Hypothalamus (tissue), 51 donors: ENCODE measurements at regions not wholly inside any gene's neighbourhood (a gene's known extent, or its start where the extent isn't known, plus 50 kb on each side); places are given as distances from the start of the nearest gene placed in this dataset.

ENCODE experiments used
- DNase-seq, 51 donors: peaks; one replicate each; lab custom pipeline; 2025; lab: John Stamatoyannopoulos, UW

GRCh38 chr1:4305526-4306301, 348.7 kb upstream of the AJAP1 start:
- no peak for DNase-seq

- no peak for DNase-seq
These were observed 347.6 kb upstream of the AJAP1 start for GRCh38 chr1:4306559-4307467.

- no peak for DNase-seq
These were observed 347.0 kb upstream of the AJAP1 start for GRCh38 chr1:4307468-4307845.

- DNase-seq = no peak
These were observed 346.4 kb upstream of the AJAP1 start for GRCh38 chr1:4307911-4308545.

GRCh38 chr1:4308806-4309205, 345.6 kb upstream of the AJAP1 start:
- no peak for DNase-seq

- no peak for DNase-seq
These were observed 344.6 kb upstream of the AJAP1 start for GRCh38 chr1:4309676-4310320.

- DNase-seq = no peak
These were observed 343.9 kb upstream of the AJAP1 start for GRCh38 chr1:4310396-4310923.

GRCh38 chr1:4312024-4312423, 342.4 kb upstream of the AJAP1 start:
- no peak for DNase-seq

GRCh38 chr1:4315202-4315601, 339.2 kb upstream of the AJAP1 start:
- DNase-seq = no peak

- DNase-seq = no peak
These were observed 337.2 kb upstream of the AJAP1 start for GRCh38 chr1:4317207-4317606.

- no peak for DNase-seq
These were observed 335.7 kb upstream of the AJAP1 start for GRCh38 chr1:4318720-4319119.

GRCh38 chr1:4319496-4319895, 334.9 kb upstream of the AJAP1 start:
- DNase-seq = no peak

GRCh38 chr1:4322881-4323280, 331.5 kb upstream of the AJAP1 start:
- no peak for DNase-seq

- DNase-seq = no peak
These were observed 331.1 kb upstream of the AJAP1 start for GRCh38 chr1:4323309-4323708.

GRCh38 chr1:4324525-4324924, 329.9 kb upstream of the AJAP1 start:
- DNase-seq = no peak

GRCh38 chr1:4327142-4327541, 327.3 kb upstream of the AJAP1 start:
- no peak for DNase-seq

GRCh38 chr1:4328402-4329071, 325.9 kb upstream of the AJAP1 start:
- no peak for DNase-seq

GRCh38 chr1:4330805-4331766, 323.3 kb upstream of the AJAP1 start:
- DNase-seq = no peak

GRCh38 chr1:4331767-4332163, 322.6 kb upstream of the AJAP1 start:
- DNase-seq = no peak
